ENCODE measurements at regions not wholly inside any gene's neighbourhood (a gene's known extent, or its start where the extent isn't known, plus 50 kb on each side); places are given as distances from the start of the nearest gene placed in this dataset.

- no peak for TF ChIP-seq POLR2A (IDR thresholded peaks at IDR 0.05)
- no peak for TF ChIP-seq CTCF (IDR thresholded peaks at IDR 0.05)
- no peak for TF ChIP-seq EP300 (IDR thresholded peaks at IDR 0.05)
- no peak for TF ChIP-seq POLR2AphosphoS5 (IDR thresholded peaks at IDR 0.05)
These were observed 55.6 kb upstream of the MYCN start for GRCh38 chr2:15884790-15885189.
